GM23338 (cell line): ENCODE measurements at regions not wholly inside any gene's neighbourhood (a gene's known extent, or its start where the extent isn't known, plus 50 kb on each side); places are given as distances from the start of the nearest gene placed in this dataset.

Experiments used
- ATAC-seq: fragments of 200-7000 bp; cut with Tn5 transposase; 3 replicates; pipeline ENCODE4 v1.9.1; 2020
- DNase-seq: peaks from one replicate; pipeline ENCODE4 v3.0.0-alpha.2; 2015; ENCODE audit warnings: low spot score
- H2AFZ ChIP-seq: fragments of 200-600 bp; sonication (generic); 2 replicates; pipeline ENCODE4 v1.8.0; 2016; ENCODE audit warnings: antibody characterized with exemption, mild to moderate bottlenecking, moderate library complexity
- H3F3A ChIP-seq: fragments of 200-600 bp; sonication (generic); replicated peaks from 2 replicates; pipeline ENCODE4 v1.8.0; 2017; ENCODE audit warnings: antibody characterized with exemption, mixed run types, low read depth
- H3K27ac ChIP-seq: fragments of 200-600 bp; sonication (generic); 2 replicates; pipeline ENCODE4 v1.6.1; 2016; ENCODE audit warnings: low read depth
- H3K27me3 ChIP-seq: fragments of 200-600 bp; sonication (generic); 2 replicates; pipeline ENCODE4 v1.8.0; 2016; ENCODE audit warnings: mild to moderate bottlenecking, mixed run types, moderate library complexity; ENCODE audit not compliant: insufficient read depth
- H3K36me3 ChIP-seq: fragments of 200-600 bp; sonication (generic); 2 replicates; pipeline ENCODE4 v1.8.0; 2016; ENCODE audit warnings: mild to moderate bottlenecking; ENCODE audit not compliant: insufficient read depth
- H3K4me1 ChIP-seq: fragments of 200-600 bp; sonication (generic); 2 replicates; pipeline ENCODE4 v1.8.0; 2016; ENCODE audit warnings: mild to moderate bottlenecking, moderate library complexity; ENCODE audit not compliant: insufficient read depth
- H3K4me2 ChIP-seq: fragments of 200-600 bp; sonication (generic); 2 replicates; pipeline ENCODE4 v1.7.1; 2017; ENCODE audit warnings: mixed run types
- H3K4me3 ChIP-seq: fragments of 200-600 bp; sonication (generic); 2 replicates; pipeline ENCODE4 v1.6.1; 2016; ENCODE audit warnings: mixed run types
- H3K79me2 ChIP-seq: fragments of 200-600 bp; sonication (generic); replicated peaks from 2 replicates; pipeline ENCODE4 v1.8.0; 2017; ENCODE audit warnings: mild to moderate bottlenecking; ENCODE audit not compliant: insufficient read depth
- H3K9me2 ChIP-seq: fragments of 200-600 bp; sonication (generic); 2 replicates; pipeline ENCODE4 v1.8.0; 2017; ENCODE audit not compliant: insufficient read depth
- H4K20me1 ChIP-seq: fragments of 200-600 bp; sonication (generic); replicated peaks from 2 replicates; pipeline ENCODE4 v1.8.0; 2017; ENCODE audit warnings: mild to moderate bottlenecking; ENCODE audit not compliant: insufficient read depth
- H3K27ac Mint-ChIP-seq: 2 replicates; pipeline ENCODE4 v1.8.0; 2020; ENCODE audit warnings: inconsistent platforms, mild to moderate bottlenecking, moderate library complexity, mixed read lengths
- H3K27me3 Mint-ChIP-seq: 3 replicates; pipeline ENCODE4 v1.8.0; 2022; ENCODE audit warnings: low read depth, mild to moderate bottlenecking, moderate library complexity, mixed read lengths, inconsistent platforms; ENCODE audit not compliant: insufficient read depth, poor library complexity
- H3K36me3 Mint-ChIP-seq: 3 replicates; pipeline ENCODE4 v1.8.0; 2021; ENCODE audit warnings: low read depth, mild to moderate bottlenecking, inconsistent platforms, moderate library complexity, mixed read lengths
- H3K4me1 Mint-ChIP-seq: 3 replicates; pipeline ENCODE4 v1.8.0; 2020; ENCODE audit warnings: mild to moderate bottlenecking, inconsistent platforms, mixed read lengths
- H3K4me3 Mint-ChIP-seq: 3 replicates; pipeline ENCODE4 v1.8.0; 2021; ENCODE audit warnings: moderate library complexity, mild to moderate bottlenecking, inconsistent platforms, mixed read lengths
- H3K9me3 Mint-ChIP-seq: 3 replicates; pipeline ENCODE4 v1.8.0; 2020; ENCODE audit warnings: moderate library complexity, mild to moderate bottlenecking, inconsistent platforms, mixed read lengths
- CTCF ChIP-seq, 2 experiments: fragments of 200-600 bp in 1 of 2; sonication (generic) in 1 of 2; conservative IDR thresholded peaks; 2 replicates each; pipeline versions ENCODE4 v1.5.1 to v1.6.1; 2016 to 2017; ENCODE audit warnings: antibody characterized with exemption in 2 of 2, low read depth in 2 of 2, mild to moderate bottlenecking in 2 of 2, moderate library complexity in 1 of 2
- ETS1 ChIP-seq: IDR thresholded peaks from 2 replicates; pipeline ENCODE4 v1.6.1; 2016; ENCODE audit warnings: antibody characterized with exemption
- EZH2 ChIP-seq: fragments of 200-600 bp; sonication (generic); IDR thresholded peaks from one replicate; pipeline ENCODE4 v1.8.0; 2017; ENCODE audit warnings: antibody characterized with exemption, mild to moderate bottlenecking, low read depth; ENCODE audit not compliant: unreplicated experiment
- EZH2phosphoT487 ChIP-seq: fragments of 200-600 bp; sonication (generic); IDR thresholded peaks from one replicate; pipeline ENCODE4 v1.8.1; 2018; ENCODE audit warnings: antibody characterized with exemption; ENCODE audit not compliant: unreplicated experiment
- NANOG ChIP-seq: IDR thresholded peaks from 2 replicates; pipeline ENCODE4 v1.6.1; 2016; ENCODE audit warnings: antibody characterized with exemption, borderline replicate concordance
- REST ChIP-seq: IDR thresholded peaks from one replicate; pipeline ENCODE4 v1.6.1; 2018; ENCODE audit warnings: antibody characterized with exemption; ENCODE audit not compliant: unreplicated experiment
- ZNF331 ChIP-seq: fragments of 250-450 bp; sonication (Bioruptor Pico); IDR thresholded peaks from 2 replicates; pipeline ENCODE4 v1.5.0; 2020; ENCODE audit warnings: low read depth, mild to moderate bottlenecking, moderate library complexity

GRCh38 chr13:73671011-73671410 is 463.2 kb downstream of the KLF12 start (continued):
- TF ChIP-seq REST = no peak
- TF ChIP-seq NANOG = no peak
- no peak for TF ChIP-seq EZH2
- no peak for TF ChIP-seq ETS1
- no peak for TF ChIP-seq CTCF (conservative IDR thresholded peaks at IDR 0.05; ENCODE audit: low read depth in 2 of 2)
- TF ChIP-seq ZNF331 (CRISPR knock-in tag) = no peak
- TF ChIP-seq EZH2phosphoT487 = no peak

- Mint-ChIP-seq H3K27me3 (no peaks in the 10 kb centered on the region), H3K27ac (no peak overlapping the region), H3K9me3 (no peaks in the 10 kb centered on the region), H3K4me1 (no peaks in the 10 kb centered on the region), H3K4me3 (no peak overlapping the region), H3K36me3 (no peaks in the 10 kb centered on the region)
- DNase-seq (no peak), ATAC-seq (no peak)
- H3F3A ChIP-seq = no peaks in the 10 kb centered on the region
- TF ChIP-seq ZNF331 (CRISPR knock-in tag) (no peak), NANOG (no peak), CTCF (conservative IDR thresholded peaks at IDR 0.05; ENCODE audit: low read depth in 2 of 2) (no peak)
- no peaks in the 10 kb centered on the region for H3K4me1 ChIP-seq
- H3K9me2 ChIP-seq = 0 out of 2 replicates have a peak, but pooled peaks cover 12% of the 10 kb centered on the region
- H3K4me2 ChIP-seq = no peak overlapping the region
- H3K27me3 ChIP-seq = no peaks in the 10 kb centered on the region
- H3K36me3 ChIP-seq = no peaks in the 10 kb centered on the region
- no peak overlapping the region for H3K27ac ChIP-seq
- H2AFZ ChIP-seq = peak overlapping the region; percentile 58; the same call in 1 of the 2 replicates
- H3K79me2 ChIP-seq = no peaks in the 10 kb centered on the region
- H4K20me1 ChIP-seq = no peaks in the 10 kb centered on the region
- H3K4me3 ChIP-seq = no peak overlapping the region
Measured at GRCh38 chr13:73667756-73668155, 466.4 kb downstream of the KLF12 start.
